Calu3 (cell line): ENCODE measurements at regions not wholly inside any gene's neighbourhood (a gene's known extent, or its start where the extent isn't known, plus 50 kb on each side); places are given as distances from the start of the nearest gene placed in this dataset.

Experiments
- BruUV-seq: library from RNA; stranded (reverse); fragments of 400-500 nt; replicated peaks from 2 replicates; lab custom pipeline; 2021; lab: Mats Ljungman, UMichigan
- CTCF ChIA-PET: fragments of 300-600 bp; sonication (Branson Sonifier 250); formaldehyde crosslinking; loops from one replicate; lab custom pipeline; 2022; ENCODE audit warnings: antibody characterized with exemption; lab: Charles Lee
- DNase-seq: peaks from one replicate; pipeline ENCODE4 v3.0.0; 2022
- H3K27ac Mint-ChIP-seq: one replicate; pipeline ENCODE4 v1.8.0; 2022; ENCODE audit warnings: mixed read lengths; ENCODE audit not compliant: unreplicated experiment
- H3K27me3 Mint-ChIP-seq: one replicate; pipeline ENCODE4 v1.8.0; 2022; ENCODE audit warnings: mixed read lengths; ENCODE audit not compliant: unreplicated experiment
- H3K36me3 Mint-ChIP-seq: one replicate; pipeline ENCODE4 v1.8.0; 2022; ENCODE audit warnings: mild to moderate bottlenecking, moderate library complexity, mixed read lengths; ENCODE audit not compliant: insufficient read depth, unreplicated experiment
- H3K4me1 Mint-ChIP-seq: one replicate; pipeline ENCODE4 v1.8.0; 2022; ENCODE audit warnings: mild to moderate bottlenecking, low read depth, mixed read lengths; ENCODE audit not compliant: unreplicated experiment
- H3K4me3 Mint-ChIP-seq: one replicate; pipeline ENCODE4 v1.8.0; 2022; ENCODE audit warnings: mild to moderate bottlenecking, low read depth, moderate library complexity, mixed read lengths; ENCODE audit not compliant: unreplicated experiment
- H3K9me3 Mint-ChIP-seq: one replicate; pipeline ENCODE4 v1.8.0; 2022; ENCODE audit warnings: low read depth, mixed read lengths; ENCODE audit not compliant: unreplicated experiment
- intact Hi-C: fragments of 100-400 bp; cut with micrococcal nuclease; formaldehyde crosslinking; loops from one replicate; pipeline ENCODE4 v1.10.0; 2022; ENCODE audit not compliant: unreplicated experiment
- TF ChIP-seq, protein P1 (sequence below): fragments of 200-600 bp; IDR thresholded peaks from one replicate; pipeline ENCODE4 v1.8.0; 2022; ENCODE audit warnings: antibody characterized with exemption; ENCODE audit not compliant: unreplicated experiment

DNA sequence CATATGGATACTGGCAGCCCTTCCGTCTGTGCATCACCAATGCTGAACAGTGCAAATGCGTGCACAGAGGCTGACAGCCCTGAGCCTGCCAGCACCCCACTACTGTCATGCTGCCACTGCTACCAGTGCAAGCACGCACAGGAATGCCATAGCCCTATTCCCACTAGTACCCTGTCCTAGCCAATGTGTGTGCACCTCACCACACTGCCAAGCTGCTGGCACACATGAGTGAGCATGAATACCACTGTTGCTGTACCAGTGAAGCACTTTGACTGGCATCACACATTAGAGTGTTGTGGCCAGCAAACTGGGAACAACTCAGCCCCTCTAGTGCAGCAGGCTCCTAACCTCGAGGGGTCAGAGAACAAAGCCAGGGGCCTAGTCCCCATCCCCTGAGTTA lies 102.9 kb upstream of the PCDH10 start:
- BruUV-seq, result no TSS peak
- CTCF ChIA-PET, result no interaction called here
- TF ChIP-seq, protein P1, sequence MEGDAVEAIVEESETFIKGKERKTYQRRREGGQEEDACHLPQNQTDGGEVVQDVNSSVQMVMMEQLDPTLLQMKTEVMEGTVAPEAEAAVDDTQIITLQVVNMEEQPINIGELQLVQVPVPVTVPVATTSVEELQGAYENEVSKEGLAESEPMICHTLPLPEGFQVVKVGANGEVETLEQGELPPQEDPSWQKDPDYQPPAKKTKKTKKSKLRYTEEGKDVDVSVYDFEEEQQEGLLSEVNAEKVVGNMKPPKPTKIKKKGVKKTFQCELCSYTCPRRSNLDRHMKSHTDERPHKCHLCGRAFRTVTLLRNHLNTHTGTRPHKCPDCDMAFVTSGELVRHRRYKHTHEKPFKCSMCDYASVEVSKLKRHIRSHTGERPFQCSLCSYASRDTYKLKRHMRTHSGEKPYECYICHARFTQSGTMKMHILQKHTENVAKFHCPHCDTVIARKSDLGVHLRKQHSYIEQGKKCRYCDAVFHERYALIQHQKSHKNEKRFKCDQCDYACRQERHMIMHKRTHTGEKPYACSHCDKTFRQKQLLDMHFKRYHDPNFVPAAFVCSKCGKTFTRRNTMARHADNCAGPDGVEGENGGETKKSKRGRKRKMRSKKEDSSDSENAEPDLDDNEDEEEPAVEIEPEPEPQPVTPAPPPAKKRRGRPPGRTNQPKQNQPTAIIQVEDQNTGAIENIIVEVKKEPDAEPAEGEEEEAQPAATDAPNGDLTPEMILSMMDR, result no peak
- Mint-ChIP-seq H3K4me3 (no peak overlapping the region), H3K9me3 (no peaks in the 10 kb centered on the region), H3K4me1 (no peaks in the 10 kb centered on the region), H3K27me3 (no peaks in the 10 kb centered on the region), H3K36me3 (no peaks in the 10 kb centered on the region), H3K27ac (no peak overlapping the region)
- no peak for DNase-seq
- intact Hi-C loops, result no loop called here

DNA sequence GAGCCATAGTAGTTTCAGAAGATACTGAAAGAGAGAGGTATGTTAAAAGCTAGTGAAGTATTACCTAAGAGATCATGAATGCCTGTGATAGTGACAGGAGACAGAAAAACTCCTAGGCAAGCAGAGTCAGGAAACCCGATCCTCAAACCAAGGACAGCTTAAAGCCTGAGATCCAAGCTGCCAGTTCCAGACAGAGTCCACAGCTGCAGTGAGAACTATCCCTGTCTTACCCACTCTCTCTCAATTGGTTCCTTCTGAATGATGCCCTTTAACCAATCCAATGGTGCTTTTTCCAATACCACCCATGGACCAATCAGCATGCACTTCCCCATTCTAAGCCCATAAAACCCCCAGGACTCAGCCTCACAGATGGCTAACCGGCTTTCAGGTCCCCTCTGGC lies 90.4 kb upstream of the PCDH10 start:
- DNase-seq, result no peak
- H3K9me3 Mint-ChIP-seq, result no peaks in the 10 kb centered on the region
- no TSS peak for BruUV-seq
- H3K27me3 Mint-ChIP-seq, result no peaks in the 10 kb centered on the region
- no peak overlapping the region for H3K27ac Mint-ChIP-seq
- H3K36me3 Mint-ChIP-seq, result no peaks in the 10 kb centered on the region
- CTCF ChIA-PET, result no interaction called here
- no peak overlapping the region for H3K4me3 Mint-ChIP-seq
- intact Hi-C loops, result no loop called here
- no peaks in the 10 kb centered on the region for H3K4me1 Mint-ChIP-seq
- TF ChIP-seq, protein P1, result no peak

DNA sequence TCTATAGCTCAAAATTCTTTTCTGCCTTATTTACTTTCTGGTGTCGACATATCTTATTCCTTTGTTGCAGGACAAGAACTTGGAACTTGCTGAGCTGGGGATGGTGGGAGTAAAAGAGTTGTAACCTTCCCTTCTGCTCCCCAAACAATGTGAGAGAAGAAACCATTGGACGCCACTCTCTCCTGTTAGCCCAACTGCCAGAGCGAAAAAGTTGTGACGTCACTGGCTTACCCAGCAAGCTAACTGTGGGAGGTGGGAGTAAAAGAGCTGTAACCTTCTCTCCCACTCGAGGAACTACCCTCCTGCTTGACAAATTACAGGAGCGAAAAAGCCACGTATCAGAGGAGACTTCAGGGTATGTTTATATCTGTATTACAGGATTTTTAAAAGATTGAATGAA lies 90.0 kb upstream of the PCDH10 start:
- Mint-ChIP-seq H3K9me3 (no peaks in the 10 kb centered on the region), H3K27ac (no peak overlapping the region), H3K4me3 (no peak overlapping the region), H3K4me1 (no peaks in the 10 kb centered on the region), H3K27me3 (no peaks in the 10 kb centered on the region), H3K36me3 (no peaks in the 10 kb centered on the region)
- no TSS peak for BruUV-seq
- intact Hi-C loops, result no loop called here
- no peak for DNase-seq
- TF ChIP-seq, protein P1, result no peak
- CTCF ChIA-PET, result no interaction called here

DNA sequence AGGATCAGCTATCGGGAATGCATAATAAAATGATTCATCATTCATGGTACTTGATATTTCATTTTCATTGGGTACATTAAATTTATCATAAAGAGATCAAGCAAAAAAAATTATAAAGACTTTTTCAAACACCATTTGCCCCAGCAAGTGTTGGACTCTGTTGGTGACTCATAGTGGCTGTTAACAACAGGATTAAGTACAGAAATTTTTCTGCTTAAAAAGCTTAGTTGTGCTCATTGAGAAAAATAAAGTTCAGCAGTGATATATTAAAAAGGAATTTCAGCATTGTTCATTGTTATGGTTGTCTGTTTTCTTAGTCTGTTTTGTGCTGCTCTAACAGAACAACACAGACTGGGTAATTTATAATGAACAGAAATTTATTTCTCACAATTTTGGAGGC lies 86.2 kb upstream of the PCDH10 start:
- no peak for DNase-seq
- no TSS peak for BruUV-seq
- no peaks in the 10 kb centered on the region for H3K36me3 Mint-ChIP-seq
- H3K4me3 Mint-ChIP-seq, result no peak overlapping the region
- intact Hi-C loops, result no loop called here
- no peak overlapping the region for H3K27ac Mint-ChIP-seq
- TF ChIP-seq, protein P1, result no peak
- no peaks in the 10 kb centered on the region for H3K4me1 Mint-ChIP-seq
- H3K9me3 Mint-ChIP-seq, result no peaks in the 10 kb centered on the region
- H3K27me3 Mint-ChIP-seq, result no peaks in the 10 kb centered on the region
- CTCF ChIA-PET, result no interaction called here
